HepG2 (cell line): ENCODE measurements at regions not wholly inside any gene's neighbourhood (a gene's known extent, or its start where the extent isn't known, plus 50 kb on each side); places are given as distances from the start of the nearest gene placed in this dataset.

ENCODE experiments used
- ATAC-seq: fragments of 200-7000 bp; cut with Tn5 transposase; 3 replicates; pipeline ENCODE4 v1.9.1; 2020; ENCODE audit warnings: mild to moderate bottlenecking, moderate library complexity
- BruUV-seq: library from RNA; stranded (reverse); fragments of 400-500 nt; replicated peaks from 2 replicates; lab custom pipeline; 2021; lab: Mats Ljungman, UMichigan
- CTCF ChIA-PET: fragments of 300-600 bp; formaldehyde crosslinking; extraction: SDS; loops from one replicate; lab custom pipeline; 2021; ENCODE audit warnings: low total read pairs, inconsistent platforms, low intra/inter-chr PET ratio; lab: Yijun Ruan, JAX
- POLR2A ChIA-PET: fragments of 350-600 bp; sonication (Branson Sonifier 250); formaldehyde crosslinking; loops from one replicate; lab custom pipeline; 2020; ENCODE audit warnings: antibody characterized with exemption, inconsistent platforms; lab: Yijun Ruan, JAX
- DNase-seq: peaks from one replicate; pipeline ENCODE4 v3.0.0-alpha.2; 2015; ENCODE audit warnings: low spot score
- FAIRE-seq: peaks from 3 replicates; lab custom pipeline; 2011; peaks lifted over from hg19 to GRCh38; lab: Jason Lieb, UNC
- H2AFZ ChIP-seq: one replicate; pipeline ENCODE4 v1.6.1; 2011; ENCODE audit warnings: low read length, inconsistent platforms
- H3K27ac ChIP-seq: fragments of 300-600 bp; 3 replicates; pipeline ENCODE4 v1.8.0; 2011; ENCODE audit warnings: mixed run types, mild to moderate bottlenecking, mixed read lengths, low read length, inconsistent platforms; ENCODE audit not compliant: insufficient read depth; ENCODE audit errors: extremely low read length
- H3K27me3 ChIP-seq, 2 experiments: fragments of 200-600 bp in 1 of 2; 2 replicates in 1 of 2; 3 replicates in 1 of 2; pipeline versions ENCODE4 v1.6.0 to v1.8.0; 2011; ENCODE audit warnings: low read length in 2 of 2, mild to moderate bottlenecking in 2 of 2, moderate library complexity in 2 of 2, inconsistent platforms in 1 of 2; ENCODE audit not compliant: insufficient read depth in 2 of 2, control insufficient read depth in 1 of 2
- H3K36me3 ChIP-seq, 2 experiments: fragments of 200-600 bp in 1 of 2; replicated peaks in 1 of 2; 2 replicates in 1 of 2; 3 replicates in 1 of 2; pipeline versions ENCODE4 v1.5.1 to v1.8.0; 2011; ENCODE audit warnings: low read length in 2 of 2, inconsistent platforms in 1 of 2; ENCODE audit not compliant: insufficient read depth in 2 of 2, control insufficient read depth in 1 of 2
- H3K4me1 ChIP-seq: 2 replicates; pipeline ENCODE4 v1.5.1; 2012; ENCODE audit warnings: low read length, inconsistent platforms; ENCODE audit not compliant: insufficient read depth
- H3K4me2 ChIP-seq: 2 replicates; pipeline ENCODE4 v1.6.0; 2011; ENCODE audit warnings: low read depth, low read length, inconsistent platforms
- H3K4me3 ChIP-seq, 3 experiments: fragments of 200-600 bp in 1 of 3; sonication (generic), shearing (Covaris generic) in 1 of 3; replicated peaks in 1 of 3; 2 replicates each; pipeline ENCODE4 v1.5.1; 2011 to 2016; ENCODE audit warnings: low read length in 3 of 3, inconsistent platforms in 2 of 3, low read depth in 2 of 3, mild to moderate bottlenecking in 2 of 3, control low read depth in 1 of 3, mixed read lengths in 1 of 3; ENCODE audit not compliant: insufficient read depth in 1 of 3
- H3K79me2 ChIP-seq: one replicate; pipeline ENCODE4 v1.6.1; 2011; ENCODE audit warnings: low read length, inconsistent platforms; ENCODE audit not compliant: insufficient read depth
- H3K9ac ChIP-seq: 2 replicates; pipeline ENCODE4 v1.6.0; 2011; ENCODE audit warnings: mild to moderate bottlenecking, low read depth, low read length, inconsistent platforms; ENCODE audit not compliant: insufficient read depth
- H3K9me3 ChIP-seq: 2 replicates; pipeline ENCODE4 v1.5.1; 2012; ENCODE audit warnings: mild to moderate bottlenecking, low read length
- H4K20me1 ChIP-seq: 2 replicates; pipeline ENCODE4 v1.6.0; 2011; ENCODE audit warnings: inconsistent platforms, mild to moderate bottlenecking, low read length, moderate library complexity; ENCODE audit not compliant: insufficient read depth
- BCL3 ChIP-seq: sonication (generic); formaldehyde crosslinking; IDR thresholded peaks from 2 replicates; pipeline ENCODE4 v1.5.1; 2020; ENCODE audit warnings: mild to moderate bottlenecking, missing genetic modification reagents, moderate library complexity
- BRD4 ChIP-seq: sonication (generic); formaldehyde crosslinking; IDR thresholded peaks from 2 replicates; pipeline ENCODE4 v1.4.0; 2020; ENCODE audit warnings: missing genetic modification reagents
- CHD4 ChIP-seq: fragments of 200-600 bp; sonication (generic); IDR thresholded peaks from 2 replicates; pipeline ENCODE4 v1.7.0; 2017; ENCODE audit warnings: mild to moderate bottlenecking, low read length, borderline replicate concordance
- GABPA ChIP-seq, 2 experiments: IDR thresholded peaks; 2 replicates each; pipeline ENCODE4 v1.6.1; 2011 to 2016; ENCODE audit warnings: low read depth in 2 of 2, low read length in 1 of 2, missing biosample characterization in 1 of 2, missing genetic modification characterization in 1 of 2
- GATAD2A ChIP-seq: IDR thresholded peaks from 2 replicates; pipeline ENCODE4 v1.6.1; 2016
- GZF1 ChIP-seq: sonication (generic); formaldehyde crosslinking; IDR thresholded peaks from 2 replicates; pipeline ENCODE4 v1.5.1; 2020; ENCODE audit warnings: mild to moderate bottlenecking, missing genetic modification reagents
- JUNB ChIP-seq: sonication (generic); formaldehyde crosslinking; IDR thresholded peaks from 2 replicates; pipeline ENCODE4 v1.8.0; 2022; ENCODE audit warnings: missing genetic modification reagents, mild to moderate bottlenecking, borderline replicate concordance
- KLF6 ChIP-seq: IDR thresholded peaks from 2 replicates; pipeline ENCODE4 v1.8.0; 2016; ENCODE audit warnings: missing biosample characterization, missing genetic modification reagents
- MAX ChIP-seq: IDR thresholded peaks from 2 replicates; pipeline ENCODE4 v1.6.1; 2012; ENCODE audit warnings: inconsistent platforms
- MTERF4 ChIP-seq: sonication (generic); formaldehyde crosslinking; IDR thresholded peaks from 2 replicates; pipeline ENCODE4 v1.8.0; 2023; ENCODE audit warnings: mild to moderate bottlenecking, missing genetic modification reagents
- MZF1 ChIP-seq: sonication (generic); formaldehyde crosslinking; IDR thresholded peaks from 2 replicates; pipeline ENCODE4 v1.8.1; 2023; ENCODE audit warnings: mild to moderate bottlenecking, missing genetic modification reagents, borderline replicate concordance
- XBP1 ChIP-seq: sonication (generic); formaldehyde crosslinking; IDR thresholded peaks from 2 replicates; pipeline ENCODE4 v1.5.0; 2020; ENCODE audit warnings: missing genetic modification reagents
- ZBTB42 ChIP-seq: sonication (generic); formaldehyde crosslinking; IDR thresholded peaks from 2 replicates; pipeline ENCODE4 v1.5.0; 2020; ENCODE audit warnings: mild to moderate bottlenecking, missing genetic modification reagents
- ZBTB43 ChIP-seq: sonication (generic); formaldehyde crosslinking; conservative IDR thresholded peaks from 2 replicates; pipeline ENCODE4 v1.4.0; 2020; ENCODE audit warnings: missing genetic modification reagents
- ZNF282 ChIP-seq: fragments of 450-650 bp; IDR thresholded peaks from 2 replicates; pipeline ENCODE4 v1.6.1; 2018; ENCODE audit not compliant: partially characterized antibody
- ZNF441 ChIP-seq: sonication (generic); formaldehyde crosslinking; IDR thresholded peaks from 2 replicates; pipeline ENCODE4 v1.7.0; 2021; ENCODE audit warnings: missing genetic modification reagents, borderline replicate concordance
- WGBS: methylation state at CpG from one replicate; pipeline ENCODE4 v1.1.6; 2017; ENCODE audit warnings: low lambda C conversion rate; 5-methylcytosine and 5-hydroxymethylcytosine counted together
- in situ Hi-C: cut with HindIII; loops from 2 replicates; pipeline ENCODE4 v1.10.0; 2017; ENCODE audit warnings: low pct_unique_long_range_greater_than_20kb; ENCODE audit not compliant: extremely low pct_ligation_motif_present
- intact Hi-C: fragments of 100-400 bp; cut with micrococcal nuclease; formaldehyde crosslinking; loops from one replicate; pipeline ENCODE4 v1.10.0; 2022; ENCODE audit not compliant: unreplicated experiment

- TF ChIP-seq JUNB (CRISPR knock-in tag): no peak
- no peak for TF ChIP-seq MAX
- no peak for TF ChIP-seq MZF1 (CRISPR knock-in tag)
- no peak for TF ChIP-seq XBP1
- no peak for TF ChIP-seq CHD4
- TF ChIP-seq BRD4 (CRISPR knock-in tag): no peak
- no peak for FAIRE-seq
- BruUV-seq: no TSS peak
- POLR2A ChIA-PET: interaction anchor here (0.6 kb wide), 1 partner anchor 797 kb away, joined by 4 read pairs; no protein-coding TSS in a partner anchor
- WGBS: 66% methylated on average over 11 of the region's 14 CpGs
- Histone ChIP-seq H3K27me3 (peaks cover 3 to 50% of the 10 kb centered on the region in 2 experiments; a peak in 4 of 5 replicates), H3K79me2 (no peaks in the 10 kb centered on the region), H2AFZ (no peak overlapping the region), H3K9me3 (no peaks in the 10 kb centered on the region), H3K36me3 (no peaks in the 10 kb centered on the region), H3K27ac (no peak overlapping the region), H3K4me3 (no peak overlapping the region), H3K4me2 (no peak overlapping the region), H3K4me1 (peaks cover 45% of the 10 kb centered on the region), H4K20me1 (no peaks in the 10 kb centered on the region), H3K9ac (no peak overlapping the region)
- in situ Hi-C loops (no loop called here), intact Hi-C loops (no loop called here)
- CTCF ChIA-PET: no interaction called here
- ATAC-seq: no peak
- DNase-seq: no peak
These were observed 72.6 kb upstream of the ZMIZ1 start for GRCh38 chr10:78995987-78996791.

GRCh38 chr10:78996792-78997129, 72.0 kb upstream of the ZMIZ1 start:
- H4K20me1 ChIP-seq: no peaks in the 10 kb centered on the region
- no peak overlapping the region for H3K4me2 ChIP-seq
- POLR2A ChIA-PET: interaction anchor here (1.6 kb wide), 1 partner anchor 63 kb away, joined by 5 read pairs; no protein-coding TSS in a partner anchor
- no peak for FAIRE-seq
- H3K36me3 ChIP-seq: no peaks in the 10 kb centered on the region
- ATAC-seq: no peak
- no TSS peak for BruUV-seq
- peaks cover 3 to 53% of the 10 kb centered on the region in 2 experiments; a peak in 4 of 5 replicates for H3K27me3 ChIP-seq
- no peak for DNase-seq
- H2AFZ ChIP-seq: no peak overlapping the region
- WGBS: 24% methylated on average over 3 of the region's 3 CpGs
- no peak overlapping the region for H3K9ac ChIP-seq
- H3K4me3 ChIP-seq: no peak overlapping the region
- CTCF ChIA-PET: no interaction called here
- H3K4me1 ChIP-seq: peaks cover 49% of the 10 kb centered on the region
- no peak overlapping the region for H3K27ac ChIP-seq
- no peak for TF ChIP-seq ZNF441 (CRISPR knock-in tag)
- no peak for TF ChIP-seq ZBTB42 (CRISPR knock-in tag)
- TF ChIP-seq MTERF4 (CRISPR knock-in tag): no peak
- no peak for TF ChIP-seq ZBTB43
- TF ChIP-seq ZNF282: no peak
- no peak for TF ChIP-seq BCL3 (CRISPR knock-in tag)
- TF ChIP-seq KLF6 (CRISPR knock-in tag): no peak
- TF ChIP-seq GABPA (IDR thresholded peaks at IDR 0.05; ENCODE audit: low read depth, low read length): no peak
- TF ChIP-seq GABPA (CRISPR knock-in tag; IDR thresholded peaks at IDR 0.05; ENCODE audit: low read depth): no peak
- no peak for TF ChIP-seq GATAD2A (CRISPR knock-in tag)
- TF ChIP-seq GZF1: no peak
- H3K79me2 ChIP-seq: no peaks in the 10 kb centered on the region
- no peaks in the 10 kb centered on the region for H3K9me3 ChIP-seq
- in situ Hi-C loops (no loop called here), intact Hi-C loops (no loop called here)
